Left cardiac atrium (tissue), 4 donors: ENCODE measurements at regions not wholly inside any gene's neighbourhood (a gene's known extent, or its start where the extent isn't known, plus 50 kb on each side); places are given as distances from the start of the nearest gene placed in this dataset.

ENCODE experiments used
- ATAC-seq, 2 donors: fragments of 200-7000 bp; cut with Tn5 transposase; one replicate each; pipeline ENCODE4 v1.9.1; 2020; ENCODE audit warnings: mild to moderate bottlenecking in 2 of 2, moderate library complexity in 2 of 2
- DNase-seq: peaks from one replicate; pipeline ENCODE4 v3.0.0-alpha.2; 2020
- intact Hi-C, 2 donors: fragments of 100-400 bp; cut with DNase I; formaldehyde crosslinking; loops; one replicate each; pipeline versions ENCODE4 v1.14.1 to v1.15.1; 2022 to 2023
- donor health status: DM: no; HTN: yes; CAD: no.
- donor health status: DM: no; HTN: yes; CAD: no; lungs with severe emphysema.
- donor health status: DM: yes; HTN: yes; CAD: no.
- donor health status: Dilated cardiomyopathy.

DNA sequence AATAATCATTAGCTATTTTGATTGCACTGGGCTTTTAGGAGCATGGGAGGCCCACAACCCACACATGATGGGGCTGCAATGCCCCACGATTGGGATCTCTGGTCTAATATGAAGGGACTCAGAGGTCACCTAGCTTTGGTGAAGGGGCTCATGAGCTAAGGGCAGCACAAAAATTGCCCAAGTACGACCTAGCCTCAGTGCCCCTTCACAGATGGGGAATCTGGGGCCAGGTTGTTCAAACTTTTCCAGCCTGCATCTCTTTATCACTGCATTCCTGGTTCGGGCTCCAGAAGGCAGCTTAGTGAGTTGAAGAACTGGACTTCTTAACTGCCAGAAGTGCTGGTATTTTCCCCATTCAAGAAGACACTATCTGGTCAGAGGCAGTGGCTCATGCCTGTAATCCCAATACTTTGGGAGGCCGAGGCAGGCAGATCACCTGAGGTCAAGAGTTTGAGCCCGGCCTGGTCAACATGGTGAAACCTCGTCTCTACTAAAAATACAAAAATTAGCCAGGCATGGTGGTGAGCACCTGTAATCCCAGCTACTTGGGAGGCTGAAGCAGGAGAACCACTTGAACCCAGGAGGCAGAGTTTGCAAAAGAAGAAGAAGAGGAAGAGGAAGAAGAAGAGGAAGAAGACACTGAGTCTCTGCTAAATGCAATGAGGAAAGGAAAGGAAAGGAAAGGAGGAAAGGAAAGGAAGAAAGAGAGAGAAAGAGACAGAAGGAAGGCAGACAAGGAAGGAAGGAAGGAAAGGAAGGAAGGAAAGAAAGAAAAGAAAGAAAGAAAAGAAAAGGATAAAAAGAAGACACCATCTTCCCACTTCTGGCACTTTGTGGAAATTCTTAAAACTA, 258.5 kb upstream of the IRF2BP2 start:
- intact Hi-C loops = loop anchor here in 1 of 2 donors (10.0 kb wide), 1 partner anchor 134 kb away; no protein-coding TSS in a partner anchor
- ATAC-seq = no peak
- DNase-seq = no peak

DNA sequence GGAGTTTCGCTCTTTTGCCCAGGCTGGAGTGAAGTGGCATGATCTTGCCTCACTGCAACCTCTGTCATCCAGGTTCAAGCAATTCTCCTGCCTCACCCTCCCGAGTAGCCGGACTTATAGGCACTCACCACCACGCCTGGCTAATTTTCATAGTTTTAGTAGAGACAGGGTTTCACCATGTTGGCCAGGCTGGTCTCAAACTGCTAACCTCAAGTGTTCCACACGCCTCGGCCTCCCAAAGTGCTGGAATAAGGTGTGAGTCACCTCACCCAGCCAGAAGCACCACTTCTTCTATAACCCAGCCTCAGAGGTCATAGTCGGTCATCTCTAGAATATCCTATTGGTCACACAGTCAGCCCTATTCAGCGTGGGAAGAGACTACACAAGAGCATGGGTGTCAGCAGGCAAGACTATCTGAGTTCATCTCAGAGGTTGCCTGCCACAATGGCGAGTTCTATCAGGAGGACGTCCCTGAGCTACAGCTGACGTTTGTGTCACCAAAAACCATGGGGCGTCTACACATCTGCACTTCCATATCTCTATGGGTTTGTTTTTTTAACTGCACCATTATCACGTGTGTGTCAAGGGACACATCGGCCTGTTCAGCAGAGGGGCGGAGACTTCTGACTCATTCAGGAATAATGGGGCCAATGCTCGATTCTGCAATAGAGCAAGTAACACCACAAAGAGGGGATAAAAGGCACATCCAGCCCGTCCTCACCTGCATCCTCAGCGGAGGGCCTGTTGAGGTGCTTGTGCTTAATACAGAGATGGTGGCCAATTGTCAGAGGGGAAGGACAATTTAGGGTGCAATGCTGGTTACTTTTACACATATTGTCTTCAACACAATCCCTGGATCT, 256.3 kb upstream of the IRF2BP2 start:
- peak; percentile 65 to 77 for ATAC-seq

DNA sequence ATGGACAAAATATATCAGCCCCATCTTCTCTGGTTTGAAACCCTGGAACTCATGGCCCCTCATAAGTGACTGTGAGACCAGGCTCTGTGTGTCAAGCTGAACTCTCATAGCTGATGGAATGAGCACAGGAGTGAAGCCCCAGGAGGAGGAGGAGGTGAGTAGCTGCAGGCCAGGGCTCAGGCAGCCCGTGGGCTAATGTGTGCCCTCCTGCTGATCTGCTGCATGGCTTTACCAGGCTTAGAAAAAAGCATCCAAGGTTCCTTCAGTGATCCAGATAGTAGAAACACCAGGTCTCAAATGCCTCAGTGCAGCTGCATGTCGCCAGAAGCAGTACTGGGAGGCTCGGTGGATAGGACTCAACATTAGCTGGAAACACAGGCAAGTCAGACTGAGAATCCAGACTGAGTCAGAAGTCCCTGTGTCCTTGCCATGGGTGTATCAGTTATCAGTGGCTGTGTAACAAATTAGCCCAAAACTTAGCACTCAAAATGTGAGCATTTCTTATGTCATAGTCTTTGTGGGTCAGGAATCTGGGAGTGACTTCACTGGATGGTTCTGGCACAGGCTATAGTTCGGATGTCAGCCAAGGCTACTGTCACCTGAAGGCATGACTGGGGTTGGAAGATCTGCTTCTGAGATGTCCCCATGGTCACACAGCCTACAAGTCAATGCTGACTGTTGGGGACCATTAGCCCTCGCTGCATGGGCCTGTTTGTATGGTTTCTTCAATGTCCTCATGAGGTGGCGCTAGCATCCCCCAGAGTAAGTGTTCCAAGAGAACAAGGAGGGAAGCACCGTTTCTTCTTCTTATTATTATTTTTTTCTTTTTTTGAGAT, 255.4 kb upstream of the IRF2BP2 start:
- ATAC-seq (no peak), DNase-seq (no peak)
- intact Hi-C loops = loop anchor here in 1 of 2 donors (10.0 kb wide), 1 partner anchor 131 kb away; no protein-coding TSS in a partner anchor

More for the DNA sequence above, 256.3 kb upstream of the IRF2BP2 start:
- intact Hi-C loops = loop anchor here in 1 of 2 donors (10.0 kb wide), 1 partner anchor 131 kb away; no protein-coding TSS in a partner anchor
- DNase-seq = peak; percentile 69

DNA sequence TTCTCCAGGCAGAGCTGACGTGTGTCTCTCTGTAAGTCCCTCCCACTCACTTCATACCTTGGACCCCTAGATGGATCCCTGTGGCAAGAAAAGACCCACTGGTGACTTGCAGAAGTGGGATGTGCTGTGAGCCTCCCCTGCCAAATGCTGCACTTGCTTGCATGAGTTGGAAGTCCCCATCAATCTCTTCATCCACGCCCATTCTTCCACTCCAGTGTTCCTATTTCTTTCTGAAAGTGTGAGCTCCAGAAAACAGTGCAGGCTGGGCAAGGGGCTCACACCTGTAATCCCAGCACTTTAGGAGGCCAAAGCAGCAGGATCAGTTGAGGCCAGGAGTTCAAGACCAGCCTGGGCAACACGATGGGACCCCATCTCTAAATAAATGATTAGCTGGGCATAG, 254.1 kb upstream of the IRF2BP2 start:
- DNase-seq = no peak
- intact Hi-C loops = loop anchor here in 1 of 2 donors (10.0 kb wide), 1 partner anchor 129 kb away; no protein-coding TSS in a partner anchor

DNA sequence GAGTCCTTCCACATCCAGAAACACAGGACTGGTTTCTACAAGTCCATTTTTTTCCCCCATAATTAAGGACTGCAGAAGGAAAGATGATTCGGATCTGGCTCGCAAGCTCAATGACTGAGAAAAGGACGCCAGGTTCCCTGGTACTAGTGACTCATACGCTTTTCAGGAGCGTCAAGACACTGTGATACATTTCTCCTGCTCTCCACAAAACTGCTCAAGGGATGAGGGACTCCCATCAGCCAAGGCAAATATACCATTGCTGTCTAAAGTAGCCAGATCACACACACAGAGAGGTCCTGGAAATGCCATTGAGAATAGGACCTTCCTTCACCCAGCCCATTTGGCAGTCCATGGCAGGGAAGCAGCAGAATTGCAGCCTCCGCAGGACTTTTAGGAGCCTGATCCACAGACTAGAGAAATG, 253.6 kb upstream of the IRF2BP2 start:
- DNase-seq = no peak
- peak; percentile 21 to 63 for ATAC-seq
- intact Hi-C loops = loop anchor here in 1 of 2 donors (10.0 kb wide), 1 partner anchor 129 kb away; no protein-coding TSS in a partner anchor

More for the DNA sequence above, 254.1 kb upstream of the IRF2BP2 start:
- ATAC-seq = no peak

DNA sequence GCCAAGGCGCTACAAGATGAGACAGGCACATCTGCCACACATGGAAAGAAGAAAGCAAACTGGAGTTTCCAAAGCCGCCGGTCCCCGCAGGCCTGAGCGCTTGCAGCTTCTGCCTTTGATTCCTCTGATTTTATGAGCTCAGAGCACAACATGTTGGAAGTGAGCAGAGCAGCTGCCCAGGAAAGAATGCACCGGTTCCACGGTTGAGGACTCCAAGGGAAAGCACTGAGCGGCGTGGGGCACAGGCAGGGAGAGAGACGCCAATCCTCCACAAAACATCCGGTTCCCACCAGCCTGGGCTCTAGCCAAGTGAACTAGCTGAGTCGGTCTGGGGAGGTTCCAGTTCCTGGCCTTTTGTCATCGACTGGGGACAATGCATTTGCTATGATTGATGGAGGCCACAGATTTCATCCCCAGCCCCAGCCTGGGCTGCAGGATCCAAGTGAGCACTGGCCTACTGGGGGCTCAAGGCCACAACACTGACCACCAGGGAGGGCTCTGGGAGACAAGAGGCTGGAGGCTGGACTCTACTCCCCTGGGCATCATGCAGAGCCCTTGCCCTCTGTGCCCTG, 253.1 kb upstream of the IRF2BP2 start:
- intact Hi-C loops = loop anchor here in 1 of 2 donors (10.0 kb wide), 1 partner anchor 128 kb away; no protein-coding TSS in a partner anchor
- DNase-seq (peak; percentile 87), ATAC-seq (peak; percentile 68 to 80)

DNA sequence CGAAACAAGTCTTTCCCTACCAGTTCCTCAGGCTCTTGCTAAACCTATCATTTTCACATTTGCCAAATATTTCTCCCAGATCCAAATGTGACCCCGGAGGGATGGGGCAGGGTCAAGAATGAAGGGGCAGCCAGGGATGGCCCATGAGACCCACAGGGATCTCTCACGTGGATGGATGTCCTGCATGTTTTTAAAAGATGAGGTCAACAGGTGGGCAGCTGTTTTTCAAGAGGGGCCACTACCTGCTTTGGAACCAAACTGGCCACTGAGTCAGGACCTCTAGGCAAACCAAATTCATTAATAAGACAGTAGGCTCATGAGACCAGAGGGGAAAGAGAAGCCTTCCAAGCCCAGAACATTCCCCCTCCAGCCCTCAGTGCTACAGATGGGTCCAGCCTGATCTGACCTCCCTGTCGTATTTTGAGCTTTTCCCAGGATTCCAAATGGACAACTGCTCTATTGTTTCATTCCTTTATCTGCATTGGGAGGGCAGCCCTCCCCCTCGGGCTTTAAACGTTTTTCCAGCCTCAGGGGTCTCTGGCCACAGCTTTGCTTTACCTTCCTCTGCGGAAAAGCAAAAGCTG, 252.5 kb upstream of the IRF2BP2 start:
- intact Hi-C loops = loop anchor here in 1 of 2 donors (10.0 kb wide), 1 partner anchor 128 kb away; no protein-coding TSS in a partner anchor
- ATAC-seq (peak in 1 of 2 donors; percentile 8), DNase-seq (no peak)

DNA sequence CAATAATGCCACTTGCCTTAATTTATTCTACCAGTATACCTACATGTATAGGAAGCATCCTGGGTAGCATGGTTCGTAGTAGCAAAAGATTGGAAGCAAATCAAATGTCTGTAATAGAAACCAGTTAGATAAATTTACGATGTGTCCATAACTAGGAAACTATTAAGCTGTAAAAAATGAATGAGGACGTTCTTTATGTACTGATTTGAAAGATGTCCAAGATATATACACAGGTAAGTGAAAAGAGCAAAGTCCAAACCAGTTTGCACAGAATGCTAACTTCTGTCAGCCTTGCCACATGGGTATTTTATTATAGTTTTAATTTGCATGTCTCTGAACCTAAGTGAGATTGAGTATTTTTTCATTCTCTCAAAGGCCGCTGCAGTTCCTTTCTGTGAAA, 251.8 kb upstream of the IRF2BP2 start:
- intact Hi-C loops = loop anchor here in 1 of 2 donors (10.0 kb wide), 1 partner anchor 127 kb away; no protein-coding TSS in a partner anchor
- no peak for DNase-seq
- ATAC-seq = no peak

DNA sequence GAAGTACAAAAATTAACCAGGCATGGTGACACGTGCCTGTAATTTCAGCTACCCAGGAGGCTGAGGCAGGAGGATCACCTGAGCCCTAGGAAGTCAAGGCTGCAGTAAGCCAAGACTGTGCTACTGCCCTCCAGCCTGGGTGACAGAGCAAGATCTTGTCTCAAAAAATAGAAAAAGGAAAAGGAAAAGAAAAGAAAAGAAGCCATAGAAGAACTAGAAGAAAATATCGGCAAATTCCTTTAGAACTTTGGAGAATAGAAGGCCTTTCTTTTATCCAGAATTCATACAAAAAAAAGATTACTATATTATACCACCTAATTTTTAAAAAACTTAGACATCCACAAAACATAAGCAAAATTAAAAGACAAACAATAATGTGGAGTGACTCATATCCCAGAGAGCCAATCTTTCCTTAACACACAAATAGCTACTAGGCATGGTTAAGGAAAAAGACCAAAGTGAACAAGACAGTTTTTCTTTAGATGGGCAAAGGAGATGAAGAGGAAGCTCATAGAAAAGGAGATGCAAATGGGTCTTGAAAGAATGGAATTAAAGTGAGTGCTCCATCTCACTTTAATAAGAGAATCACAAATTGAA, 251.1 kb upstream of the IRF2BP2 start:
- DNase-seq (no peak), ATAC-seq (no peak)
- intact Hi-C loops = loop anchor here in 1 of 2 donors (10.0 kb wide), 1 partner anchor 126 kb away; no protein-coding TSS in a partner anchor

DNA sequence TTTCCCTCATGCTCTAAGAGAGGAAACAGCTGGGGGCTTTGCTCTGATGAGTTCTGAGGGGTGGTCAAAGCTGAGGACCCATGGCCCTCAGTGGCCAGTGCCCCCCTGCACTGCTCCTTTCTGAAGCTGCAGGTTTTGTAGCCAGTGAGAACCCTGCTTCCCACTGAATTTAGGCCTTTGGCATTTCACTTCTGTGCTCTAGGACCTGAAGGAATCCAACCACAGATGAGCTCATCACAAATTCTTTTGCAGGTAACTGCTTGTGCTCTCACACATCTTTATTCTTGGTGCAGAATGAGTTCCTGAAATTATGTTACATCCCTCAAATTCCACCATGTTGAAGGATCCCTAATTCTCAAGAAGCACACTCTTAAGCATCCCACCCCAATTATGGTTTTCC, 248.7 kb upstream of the IRF2BP2 start:
- DNase-seq = no peak
- intact Hi-C loops = loop anchor here in 1 of 2 donors (5.0 kb wide), 1 partner anchor 101 kb away; no protein-coding TSS in a partner anchor
- no peak for ATAC-seq

DNA sequence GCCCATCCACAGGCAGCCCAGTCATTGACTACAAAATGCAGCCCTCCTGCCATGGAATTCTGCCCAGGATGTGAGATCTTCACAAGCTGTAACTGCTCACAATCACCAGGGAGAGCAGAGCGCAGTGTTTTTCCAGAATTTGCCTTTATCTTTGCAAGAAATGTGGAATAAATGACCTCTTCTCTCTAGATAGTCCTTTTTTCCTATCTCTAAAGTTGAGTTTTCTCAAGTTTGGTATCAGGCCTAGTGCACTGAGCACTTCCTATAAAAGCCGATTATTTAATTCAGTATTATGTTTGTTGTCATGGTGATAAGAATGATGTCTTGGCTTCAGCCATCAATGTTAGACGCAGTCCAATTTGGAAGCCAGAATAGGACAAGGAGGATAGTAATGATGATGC, 246.9 kb upstream of the IRF2BP2 start:
- peak; percentile 76 to 85 for ATAC-seq
- intact Hi-C loops = loop anchor here in 1 of 2 donors (5.0 kb wide), 1 partner anchor 100 kb away; no protein-coding TSS in a partner anchor
- peak; percentile 70 for DNase-seq

DNA sequence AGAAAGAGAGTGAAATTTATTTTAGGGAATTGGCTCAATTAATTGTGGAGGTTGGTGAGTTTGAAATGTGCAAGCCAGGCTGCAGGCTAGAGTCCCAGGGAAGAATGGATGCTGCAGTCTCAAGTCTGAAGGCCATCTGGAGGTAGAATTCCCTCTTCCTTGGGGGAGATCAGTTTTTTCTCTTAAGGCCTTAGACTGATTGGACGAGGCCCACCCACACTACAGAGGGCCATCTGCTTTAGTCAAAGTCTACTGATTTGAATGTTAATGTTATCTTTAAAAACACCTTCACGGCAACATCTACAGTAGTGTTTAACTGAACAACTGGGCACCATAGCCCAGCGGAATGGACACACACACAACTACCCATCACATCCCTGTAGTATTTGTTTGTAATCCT, 245.9 kb upstream of the IRF2BP2 start:
- no peak for DNase-seq
- no peak for ATAC-seq
- intact Hi-C loops = loop anchor here in 1 of 2 donors (5.0 kb wide), 1 partner anchor 99 kb away; no protein-coding TSS in a partner anchor

DNA sequence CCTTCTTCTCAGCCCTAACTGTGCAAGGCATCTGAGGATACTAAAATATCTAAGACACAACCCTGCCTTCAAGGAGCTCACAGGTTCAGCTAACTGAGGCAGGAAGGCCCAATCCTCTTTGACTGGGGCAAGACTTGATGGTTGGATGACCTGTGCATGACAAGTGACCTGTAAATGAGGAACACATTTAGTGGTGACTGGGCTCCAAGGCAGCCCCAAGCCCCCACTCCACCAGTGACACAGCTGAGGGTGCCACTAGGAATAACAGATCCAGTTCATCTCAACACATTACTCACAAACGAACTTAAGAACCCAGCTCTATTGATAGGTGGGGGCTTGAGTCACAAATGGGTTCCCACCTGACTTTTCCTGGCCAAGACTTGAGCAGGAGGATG, 244.7 kb upstream of the IRF2BP2 start:
- no peak for ATAC-seq
- intact Hi-C loops = loop anchor here in 1 of 2 donors (5.0 kb wide), 1 partner anchor 97 kb away; no protein-coding TSS in a partner anchor
- no peak for DNase-seq

DNA sequence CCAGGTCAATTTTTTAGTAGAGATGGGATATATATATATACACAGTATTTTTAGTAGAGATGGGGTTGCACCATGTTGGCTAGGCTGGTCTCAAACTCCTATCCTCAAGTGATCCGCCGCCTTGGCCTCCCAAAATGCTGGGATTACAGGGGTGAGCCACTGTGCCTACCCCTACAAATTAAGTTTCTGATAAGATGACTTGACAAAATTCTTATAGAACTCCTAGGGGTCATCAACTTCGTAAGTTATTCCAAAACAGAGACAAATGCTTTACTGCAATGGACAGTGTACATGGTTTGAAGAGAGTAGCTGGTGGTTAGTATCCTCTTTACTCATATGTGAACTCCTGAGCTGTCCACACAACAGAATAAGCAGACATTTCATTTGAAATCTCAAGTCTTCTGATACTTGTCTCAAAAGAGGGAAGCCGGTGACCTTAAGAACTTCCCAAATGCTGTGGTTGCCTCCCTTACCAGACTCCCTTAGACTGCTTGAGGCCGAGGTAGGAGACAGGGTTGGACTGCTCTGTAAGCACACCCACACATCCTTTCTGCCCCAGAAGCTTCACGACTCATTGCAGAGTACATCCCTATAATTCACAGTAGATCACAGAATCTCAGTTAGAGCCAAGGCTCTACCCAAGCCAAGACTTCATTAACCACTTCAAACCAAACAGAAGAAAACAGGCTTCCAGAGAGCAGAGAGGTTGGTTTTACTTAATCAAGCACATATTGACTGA, 244.1 kb upstream of the IRF2BP2 start:
- intact Hi-C loops = no loop called here
- ATAC-seq (peak; percentile 27 to 44), DNase-seq (no peak)

DNA sequence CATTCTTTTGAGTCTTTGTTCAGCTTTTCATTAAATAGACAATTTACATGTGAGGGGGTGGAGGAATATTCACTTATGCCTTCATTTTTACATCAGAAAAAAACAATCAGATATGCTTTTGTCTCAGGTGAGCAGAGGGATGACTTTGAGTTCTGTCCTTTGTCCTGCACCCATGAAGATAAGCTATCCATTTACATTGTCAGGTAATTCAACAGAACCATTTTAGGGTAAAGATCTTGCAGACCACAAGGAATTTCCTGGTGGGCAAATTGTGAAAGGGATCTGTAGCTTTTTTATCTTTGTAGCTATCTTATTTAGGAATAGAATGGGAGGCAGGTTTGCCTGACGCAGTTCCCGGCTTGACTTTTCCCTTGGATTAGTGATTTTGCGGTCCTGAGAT, 242.7 kb upstream of the IRF2BP2 start:
- DNase-seq (no peak), ATAC-seq (no peak)
- intact Hi-C loops = no loop called here
